Renal cortical epithelial cell (primary cell): ENCODE measurements at regions not wholly inside any gene's neighbourhood (a gene's known extent, or its start where the extent isn't known, plus 50 kb on each side); places are given as distances from the start of the nearest gene placed in this dataset.

Experiments
- DNase-seq: peaks from one replicate; pipeline ENCODE4 v3.0.0-alpha.2; 2011; ENCODE audit warnings: low read depth

DNA sequence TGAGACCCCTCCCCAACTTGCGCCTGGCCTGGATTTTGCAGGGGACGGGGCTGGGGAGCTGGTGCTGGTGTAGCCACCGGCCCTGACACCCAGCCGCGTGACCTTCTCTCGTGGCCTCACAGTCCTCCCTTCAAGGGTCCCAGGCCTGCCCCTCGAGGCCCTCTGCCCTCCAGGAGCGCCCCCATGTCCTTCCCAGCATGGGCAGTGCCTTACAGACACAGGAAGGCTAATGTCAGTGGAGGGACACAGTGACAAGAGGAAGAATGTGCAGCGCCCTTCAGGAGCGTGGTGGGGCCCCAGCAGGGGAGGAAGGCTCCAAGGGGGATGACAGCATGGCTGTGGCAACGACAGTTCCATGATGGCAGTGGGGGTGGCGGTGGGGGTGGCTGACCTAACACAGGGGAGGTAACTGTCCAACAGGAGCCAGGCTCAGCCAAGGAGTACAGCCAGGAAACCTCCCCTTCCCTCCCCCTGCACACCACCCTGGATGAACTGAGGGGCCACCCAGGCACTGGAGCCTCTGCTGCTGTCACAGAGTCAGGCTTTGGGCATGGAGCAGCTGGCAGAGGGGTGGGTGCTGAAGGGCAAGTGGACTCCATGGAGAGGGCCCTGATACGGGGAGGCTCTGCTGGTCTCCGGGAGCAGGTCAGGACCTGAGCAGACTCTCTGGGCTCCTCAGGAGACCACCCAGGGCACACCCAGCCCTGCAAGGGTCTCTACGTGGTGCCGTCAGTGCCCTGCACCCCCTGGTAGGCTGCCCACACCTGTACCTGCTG lies 76.0 kb upstream of the RET start:
- no peak for DNase-seq

DNA sequence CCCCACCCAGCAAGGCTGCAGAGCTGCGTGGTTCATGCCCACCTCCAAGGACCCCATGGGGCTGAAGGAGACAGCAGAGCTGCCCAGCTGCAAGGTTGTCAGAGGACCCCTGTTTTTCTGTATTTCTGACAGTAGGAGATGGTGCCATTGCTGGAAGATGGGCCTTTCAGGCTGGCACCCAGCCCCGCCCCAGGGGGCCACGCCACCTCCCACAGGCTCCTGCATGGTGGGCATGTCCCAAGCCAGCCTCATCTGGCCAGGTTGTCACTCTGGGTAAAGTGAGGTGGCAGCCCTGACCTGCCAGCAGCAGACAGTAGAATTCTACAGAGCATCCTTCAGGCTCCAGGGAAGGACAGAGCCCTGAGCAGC lies 75.5 kb upstream of the RET start:
- DNase-seq = no peak

DNA sequence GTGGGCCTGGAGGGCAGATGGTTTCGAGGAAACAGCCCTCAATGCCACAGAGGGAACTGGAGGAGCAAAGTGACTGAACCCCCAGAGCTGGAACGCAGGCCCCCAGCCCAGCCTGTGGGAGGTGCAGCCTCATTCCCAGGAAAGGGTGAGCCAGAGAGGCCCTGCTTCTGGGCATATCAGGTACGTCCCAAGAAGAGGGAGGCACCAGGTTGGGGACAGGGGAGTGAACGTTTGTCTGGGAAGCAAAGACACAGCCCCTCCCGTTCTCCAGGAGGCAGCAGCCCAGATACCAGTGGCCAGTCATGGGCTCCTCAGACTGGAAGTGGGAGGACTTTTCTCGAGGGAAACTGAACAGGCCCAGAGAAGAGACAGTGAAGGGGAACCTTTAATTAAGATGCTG lies 74.3 kb upstream of the RET start:
- no peak for DNase-seq

DNA sequence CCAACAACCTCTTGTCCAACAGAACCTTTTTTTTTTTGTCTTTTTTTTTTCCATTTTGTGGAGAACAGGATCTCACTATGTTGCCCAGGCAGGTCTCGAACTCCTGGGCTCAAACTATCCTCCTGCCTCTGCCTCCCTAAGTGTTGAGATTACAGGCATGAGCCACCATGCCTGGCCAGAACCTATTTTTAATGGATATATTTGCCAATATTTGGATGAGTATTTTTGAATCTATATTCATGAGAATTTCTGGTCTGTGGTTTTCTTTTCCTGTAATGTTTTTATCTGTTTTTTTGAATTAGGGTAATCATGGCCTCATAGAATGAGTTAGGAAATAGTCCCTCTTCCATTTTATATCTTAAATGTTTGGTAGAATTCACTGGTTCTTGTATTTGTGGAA lies 70.4 kb upstream of the RET start:
- no peak for DNase-seq

DNA sequence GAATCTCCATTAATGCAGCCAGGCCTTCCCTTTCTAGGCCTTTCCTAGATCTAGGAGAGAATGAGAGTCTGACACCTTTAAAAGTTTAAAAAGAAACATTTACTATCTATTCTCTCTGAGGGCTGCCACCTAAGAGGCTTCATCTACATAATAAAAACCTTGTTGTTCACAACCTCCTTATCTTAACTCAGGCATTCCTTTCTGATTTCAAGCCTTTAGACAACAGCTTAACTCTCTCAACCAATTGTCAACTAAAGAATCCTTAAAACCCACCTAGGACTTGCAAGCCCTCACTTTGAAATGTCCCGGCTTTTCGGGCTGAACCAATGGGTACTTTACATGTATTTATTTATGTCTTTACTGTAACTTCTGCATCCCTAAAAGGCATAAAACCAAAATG lies 64.3 kb upstream of the RET start:
- DNase-seq = no peak

DNA sequence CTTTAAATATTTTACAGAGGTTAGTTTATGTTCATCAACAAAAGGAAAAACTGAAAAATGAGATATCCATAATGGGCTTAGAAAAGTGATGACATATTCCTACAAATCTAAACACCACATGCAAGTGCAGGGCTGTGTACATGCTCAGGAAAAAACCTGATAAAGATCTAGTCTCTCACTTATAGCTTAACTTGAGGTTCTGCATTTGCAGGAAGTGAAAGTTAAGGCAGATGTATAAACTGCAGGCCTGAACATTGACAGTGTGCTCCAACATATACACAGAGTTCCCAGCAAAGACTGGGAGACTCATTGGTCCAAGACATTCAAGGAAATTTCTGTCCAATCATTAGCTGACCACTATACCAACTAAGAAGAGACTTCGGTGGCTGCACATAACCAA lies 63.8 kb upstream of the RET start:
- DNase-seq = no peak

DNA sequence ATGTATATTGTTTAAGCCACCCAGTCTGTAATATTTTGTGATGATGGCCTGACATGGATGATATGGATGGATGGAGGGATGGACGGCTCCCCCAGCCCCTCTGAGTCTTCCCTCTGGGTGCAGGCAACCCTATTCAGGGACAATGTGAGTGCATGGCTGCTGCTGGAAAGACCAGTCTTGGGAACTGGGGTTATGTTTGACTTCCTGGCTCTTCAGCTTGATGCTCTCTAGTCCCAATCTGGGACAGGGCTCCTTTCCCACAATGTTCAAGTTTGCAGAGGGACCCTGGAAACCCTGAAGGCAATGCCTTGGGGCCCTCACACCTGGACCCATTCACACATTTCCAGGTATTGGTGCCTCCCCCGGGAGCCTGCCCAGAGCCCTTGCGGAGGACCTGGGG lies 52.3 kb upstream of the RET start:
- no peak for DNase-seq

DNA sequence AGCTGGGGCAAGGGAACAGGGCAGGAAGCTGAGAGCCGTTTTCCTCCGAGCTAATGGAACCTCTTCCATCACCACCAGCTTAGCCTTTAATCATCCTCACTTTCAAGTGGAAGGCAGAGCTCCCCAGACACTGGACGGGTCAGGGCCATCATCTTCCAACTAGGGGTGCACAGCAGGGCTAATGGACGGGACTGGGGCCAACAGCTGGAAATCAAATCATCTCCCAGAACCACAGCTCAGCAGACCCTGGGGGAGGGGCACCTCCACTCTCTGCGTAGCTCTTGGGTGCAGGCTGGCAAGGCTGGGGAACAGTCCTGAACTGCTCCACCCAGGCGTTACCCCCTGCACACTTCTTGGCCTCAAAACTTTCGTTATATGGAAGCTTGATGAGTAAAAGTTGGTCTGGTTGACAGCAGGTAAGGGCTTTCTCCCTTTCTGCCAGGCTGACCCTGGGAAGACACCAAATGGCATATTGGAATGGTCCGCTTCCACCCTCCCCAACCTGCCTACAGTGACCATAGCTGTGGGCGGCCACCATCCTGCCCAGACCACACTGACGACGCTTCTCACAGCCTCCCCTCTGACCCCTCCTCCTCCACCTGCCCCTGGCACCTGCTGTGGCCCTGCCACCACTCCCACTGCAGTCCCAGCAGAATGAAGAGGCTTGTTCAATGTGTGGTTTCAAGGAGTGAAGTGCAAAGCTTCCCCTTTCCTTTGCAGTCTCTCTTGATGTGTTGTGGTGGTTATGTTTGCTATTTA lies 51.7 kb upstream of the RET start:
- no peak for DNase-seq

DNA sequence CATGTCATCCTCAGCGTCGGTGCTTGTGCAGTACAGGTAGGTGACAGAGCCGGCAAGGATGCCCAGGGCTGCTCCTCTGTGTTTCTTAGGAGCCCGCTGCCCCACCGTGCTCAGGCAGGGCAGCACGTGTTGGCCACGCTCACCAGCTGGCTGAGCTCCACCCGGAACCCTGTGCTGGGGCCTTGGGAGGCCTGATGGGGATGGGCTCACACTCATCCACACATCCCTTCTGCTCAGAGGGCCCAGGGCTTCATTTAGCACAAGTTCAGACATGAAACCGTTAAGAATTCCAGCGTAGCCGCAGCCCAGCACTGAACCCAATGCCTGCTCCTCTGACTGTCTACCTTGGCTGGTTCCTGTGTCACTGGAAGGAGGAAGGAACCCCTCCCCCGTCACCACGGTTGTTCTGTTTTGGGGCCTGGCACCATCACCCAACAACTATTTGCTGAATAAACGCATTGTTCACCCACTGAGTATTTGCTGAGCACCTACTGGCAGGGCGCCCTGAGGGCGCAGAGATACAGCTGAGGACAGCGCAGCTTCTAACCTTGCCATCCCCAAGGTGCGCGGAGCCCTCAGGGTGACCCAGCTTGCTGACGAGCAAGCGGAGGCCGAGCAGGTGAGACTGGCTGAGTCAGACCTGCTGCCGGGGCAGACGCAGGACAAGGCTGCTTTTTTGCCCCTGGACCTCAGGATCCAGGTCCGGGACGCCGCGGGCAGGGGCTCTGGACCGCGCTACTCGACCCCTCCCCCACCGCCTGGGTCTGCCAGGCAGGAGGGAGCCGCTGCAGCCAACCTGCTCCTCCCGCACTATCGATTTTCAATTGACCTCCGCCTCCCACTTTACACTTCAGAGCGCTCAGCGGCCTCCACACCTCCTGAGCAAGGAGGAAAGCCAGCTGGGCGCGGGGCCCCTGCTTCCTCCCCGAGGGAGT lies 50.6 kb upstream of the RET start:
- no peak for DNase-seq
